Ovary (tissue), 3 donors: ENCODE measurements at regions not wholly inside any gene's neighbourhood (a gene's known extent, or its start where the extent isn't known, plus 50 kb on each side); places are given as distances from the start of the nearest gene placed in this dataset.

Experiments used
- POLR2A ChIP-seq: fragments of 450-650 bp; IDR thresholded peaks from one replicate; pipeline ENCODE4 v1.6.1; 2017; ENCODE audit warnings: antibody characterized with exemption, mild to moderate bottlenecking, moderate library complexity
- TF ChIP-seq, protein P1 (sequence below), 3 donors: fragments of 450-650 bp in 2 of 3; fragments of 200-600 bp in 1 of 3; IDR thresholded peaks; one replicate each; pipeline versions ENCODE4 v1.5.1 to v1.8.0; 2016 to 2022; ENCODE audit warnings: antibody characterized with exemption in 3 of 3, mild to moderate bottlenecking in 1 of 3
- donor health status: DM: no; HTN: no; CAD: no.

GRCh38 chr2:183937220-183937619 is 661.1 kb upstream of the ZNF804A start:
- TF ChIP-seq, protein P1, sequence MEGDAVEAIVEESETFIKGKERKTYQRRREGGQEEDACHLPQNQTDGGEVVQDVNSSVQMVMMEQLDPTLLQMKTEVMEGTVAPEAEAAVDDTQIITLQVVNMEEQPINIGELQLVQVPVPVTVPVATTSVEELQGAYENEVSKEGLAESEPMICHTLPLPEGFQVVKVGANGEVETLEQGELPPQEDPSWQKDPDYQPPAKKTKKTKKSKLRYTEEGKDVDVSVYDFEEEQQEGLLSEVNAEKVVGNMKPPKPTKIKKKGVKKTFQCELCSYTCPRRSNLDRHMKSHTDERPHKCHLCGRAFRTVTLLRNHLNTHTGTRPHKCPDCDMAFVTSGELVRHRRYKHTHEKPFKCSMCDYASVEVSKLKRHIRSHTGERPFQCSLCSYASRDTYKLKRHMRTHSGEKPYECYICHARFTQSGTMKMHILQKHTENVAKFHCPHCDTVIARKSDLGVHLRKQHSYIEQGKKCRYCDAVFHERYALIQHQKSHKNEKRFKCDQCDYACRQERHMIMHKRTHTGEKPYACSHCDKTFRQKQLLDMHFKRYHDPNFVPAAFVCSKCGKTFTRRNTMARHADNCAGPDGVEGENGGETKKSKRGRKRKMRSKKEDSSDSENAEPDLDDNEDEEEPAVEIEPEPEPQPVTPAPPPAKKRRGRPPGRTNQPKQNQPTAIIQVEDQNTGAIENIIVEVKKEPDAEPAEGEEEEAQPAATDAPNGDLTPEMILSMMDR (IDR thresholded peaks at IDR 0.05): no peak
- no peak for TF ChIP-seq POLR2A
